ENCODE measurements at regions not wholly inside any gene's neighbourhood (a gene's known extent, or its start where the extent isn't known, plus 50 kb on each side); places are given as distances from the start of the nearest gene placed in this dataset.

DNA sequence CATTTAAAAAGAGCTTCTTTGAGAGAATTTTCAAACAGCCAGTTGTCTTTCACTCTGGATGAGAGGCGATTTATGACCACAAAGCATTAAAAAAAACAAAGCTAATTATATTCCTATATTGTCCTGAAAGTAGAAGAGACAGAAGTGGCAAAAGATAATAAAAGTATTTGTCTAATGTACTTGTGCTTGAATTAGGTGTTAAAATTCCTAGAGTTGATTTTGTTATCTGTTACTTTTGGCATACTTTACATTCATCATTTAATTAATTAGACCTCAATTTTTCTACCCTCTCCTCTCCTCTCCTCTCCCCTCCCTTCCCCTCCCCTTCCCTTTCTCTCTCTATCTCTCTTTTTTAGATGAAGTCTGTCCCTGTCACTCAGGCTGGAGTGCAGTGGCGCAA, 635.1 kb upstream of the ZNF385D start (continued):
- TF ChIP-seq CREB1 (IDR thresholded peaks at IDR 0.05), result no peak

DNA sequence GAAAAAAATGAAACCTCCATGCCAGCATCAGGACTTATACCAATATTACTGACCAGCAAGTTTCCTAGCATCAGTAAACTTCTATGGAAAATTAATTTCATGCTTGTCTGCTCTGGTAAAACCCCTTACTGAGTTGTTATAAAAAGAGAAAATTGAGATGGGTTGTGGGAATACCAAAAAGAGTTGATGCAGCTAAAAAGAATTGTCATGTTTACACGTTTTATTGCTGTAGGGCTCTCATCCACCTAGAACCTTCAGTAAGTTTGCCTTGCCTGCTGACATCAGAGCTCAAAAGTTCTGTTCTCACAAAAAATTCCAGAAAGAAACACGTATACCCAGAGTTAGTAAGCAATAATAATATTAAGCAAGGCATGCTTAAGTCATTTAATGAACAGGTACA, 641.3 kb upstream of the ZNF385D start:
- Histone ChIP-seq H3K79me2 (ENCODE audit: control insufficient read depth in 1 of 2, insufficient read depth in 2 of 2, low read length in 2 of 2) (no peaks in the 10 kb centered on the region), H3K4me3 (ENCODE audit: extremely low read depth in 1 of 4, insufficient read depth in 2 of 4, low read depth in 3 of 4, low read length in 4 of 4) (no peak overlapping the region), H4K5ac (ENCODE audit: insufficient read length, low read depth, low read length) (no peak overlapping the region), H3K56ac (replicated peaks; ENCODE audit: insufficient read length, low read depth, low read length) (no peak overlapping the region), H3K4ac (replicated peaks; ENCODE audit: insufficient read length, low read depth, low read length) (no peak overlapping the region), H4K20me1 (replicated peaks in 1 of 2; ENCODE audit: control insufficient read depth in 1 of 2, insufficient read depth in 2 of 2, low read length in 2 of 2) (no peaks in the 10 kb centered on the region), H3K79me1 (ENCODE audit: low read depth, low read length) (no peaks in the 10 kb centered on the region), H3K27ac (ENCODE audit: low read depth, low read length) (no peak overlapping the region), H2BK120ac (replicated peaks; ENCODE audit: low read depth, low read length) (no peak overlapping the region), H3K4me2 (ENCODE audit: insufficient read depth in 1 of 2, low read depth in 2 of 2, low read length in 2 of 2) (no peak overlapping the region), H3K36me3 (ENCODE audit: control insufficient read depth in 2 of 4, insufficient read depth in 4 of 4, low read length in 3 of 4) (no peaks in the 10 kb centered on the region), H3K9me3 (ENCODE audit: insufficient read depth in 2 of 2, low read depth in 1 of 2, low read length in 1 of 2) (no peaks in the 10 kb centered on the region), H3K4me1 (replicated peaks in 1 of 4; ENCODE audit: control insufficient read depth in 3 of 4, insufficient read depth in 4 of 4, low read length in 3 of 4) (no peaks in the 10 kb centered on the region), H4K8ac (ENCODE audit: extremely low read depth, insufficient read depth, low read length) (no peak overlapping the region), H2BK5ac (ENCODE audit: low read depth, low read length) (no peak overlapping the region), H3K14ac (ENCODE audit: insufficient read length) (no peak overlapping the region), H2BK20ac (ENCODE audit: low read length) (no peak overlapping the region), H3K27me3 (replicated peaks in 1 of 4; ENCODE audit: control insufficient read depth in 3 of 4, extremely low read depth in 1 of 4, insufficient read depth in 3 of 4, low read length in 3 of 4) (no peaks in the 10 kb centered on the region), H3K23ac (ENCODE audit: insufficient read length) (no peak overlapping the region), H3K18ac (ENCODE audit: extremely low read depth, low read length) (no peak overlapping the region), H3K23me2 (ENCODE audit: low read depth, low read length) (no peaks in the 10 kb centered on the region), H2BK12ac (ENCODE audit: low read depth, low read length) (no peak overlapping the region), H2BK15ac (ENCODE audit: low read length) (no peak overlapping the region), H2AK5ac (ENCODE audit: low read depth, low read length) (no peak overlapping the region), H4K91ac (replicated peaks; ENCODE audit: insufficient read length, low read length) (no peak overlapping the region), H3K9ac (replicated peaks in 1 of 4; ENCODE audit: extremely low read depth in 1 of 4, low read depth in 3 of 4, low read length in 3 of 4) (no peak overlapping the region), H2AFZ (ENCODE audit: low read length) (no peak overlapping the region)
- POLR2A ChIA-PET (ENCODE audit: partially characterized antibody), result no interaction called here
- CTCF ChIA-PET (ENCODE audit: partially characterized antibody), result interaction anchor here (1.0 to 1.1 kb wide), 2 partner anchors 9 to 18 kb away, joined by 3 read pairs; no protein-coding TSS in a partner anchor
- 47% methylated on average over 2 of the region's 2 CpGs; no CpG with 5 or more reads in 1 of the 2 experiments for WGBS, 2 experiments (ENCODE audit: extremely low coverage in 1 of 2, insufficient coverage in 1 of 2, insufficient read length in 1 of 2, insufficient replicate concordance in 2 of 2, low coverage in 1 of 2, low lambda C conversion rate in 2 of 2, missing lambda C conversion rate in 1 of 2)
- DNase-seq (ENCODE audit: low read depth in 1 of 2, low spot score in 2 of 2) (no peak), FAIRE-seq (no peak)
- TF ChIP-seq EGR1 (IDR thresholded peaks at IDR 0.05; ENCODE audit: borderline replicate concordance, low read depth, low read length) (no peak), JUN (IDR thresholded peaks at IDR 0.05; ENCODE audit: low read depth, low read length) (no peak), CHD1 (IDR thresholded peaks at IDR 0.05; ENCODE audit: low read depth, low read length) (no peak), NRF1 (IDR thresholded peaks at IDR 0.05; ENCODE audit: low read depth, low read length) (no peak), SIN3A (conservative IDR thresholded peaks at IDR 0.05 in 1 of 2, IDR thresholded peaks at IDR 0.05 in 1 of 2; ENCODE audit: low read depth in 1 of 2, low read length in 2 of 2) (no peak), RAD21 (IDR thresholded peaks at IDR 0.05 in 1 of 2, conservative IDR thresholded peaks at IDR 0.05 in 1 of 2; ENCODE audit: low read depth in 2 of 2, low read length in 2 of 2) (no peak), CHD2 (IDR thresholded peaks at IDR 0.05; ENCODE audit: low read length) (no peak), YY1 (IDR thresholded peaks at IDR 0.05; ENCODE audit: low read depth, low read length) (no peak)
- TF ChIP-seq, protein P1, sequence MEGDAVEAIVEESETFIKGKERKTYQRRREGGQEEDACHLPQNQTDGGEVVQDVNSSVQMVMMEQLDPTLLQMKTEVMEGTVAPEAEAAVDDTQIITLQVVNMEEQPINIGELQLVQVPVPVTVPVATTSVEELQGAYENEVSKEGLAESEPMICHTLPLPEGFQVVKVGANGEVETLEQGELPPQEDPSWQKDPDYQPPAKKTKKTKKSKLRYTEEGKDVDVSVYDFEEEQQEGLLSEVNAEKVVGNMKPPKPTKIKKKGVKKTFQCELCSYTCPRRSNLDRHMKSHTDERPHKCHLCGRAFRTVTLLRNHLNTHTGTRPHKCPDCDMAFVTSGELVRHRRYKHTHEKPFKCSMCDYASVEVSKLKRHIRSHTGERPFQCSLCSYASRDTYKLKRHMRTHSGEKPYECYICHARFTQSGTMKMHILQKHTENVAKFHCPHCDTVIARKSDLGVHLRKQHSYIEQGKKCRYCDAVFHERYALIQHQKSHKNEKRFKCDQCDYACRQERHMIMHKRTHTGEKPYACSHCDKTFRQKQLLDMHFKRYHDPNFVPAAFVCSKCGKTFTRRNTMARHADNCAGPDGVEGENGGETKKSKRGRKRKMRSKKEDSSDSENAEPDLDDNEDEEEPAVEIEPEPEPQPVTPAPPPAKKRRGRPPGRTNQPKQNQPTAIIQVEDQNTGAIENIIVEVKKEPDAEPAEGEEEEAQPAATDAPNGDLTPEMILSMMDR (IDR thresholded peaks at IDR 0.05; ENCODE audit: control extremely low read depth in 1 of 3, insufficient read depth in 1 of 3, low read depth in 1 of 3, low read length in 3 of 3), result no peak

Data from H1 (cell line).